ENCODE measurements at regions not wholly inside any gene's neighbourhood (a gene's known extent, or its start where the extent isn't known, plus 50 kb on each side); places are given as distances from the start of the nearest gene placed in this dataset.
A peak's percentile ranks its signal among the peaks of the same experiment; 100 is the strongest.

GRCh38 chr1:87226341-87226760 is 102.3 kb upstream of the LMO4 start:
- DNase-seq (ENCODE audit: insufficient read length, low spot score) (no peak), FAIRE-seq (no peak)
- TF ChIP-seq POLR2AphosphoS5 (IDR thresholded peaks at IDR 0.05; ENCODE audit: low read depth, low read length) (no peak), TAF1 (IDR thresholded peaks at IDR 0.05; ENCODE audit: low read depth, low read length) (no peak), SPI1 (IDR thresholded peaks at IDR 0.05; ENCODE audit: low read depth, low read length) (peak; percentile 92)

- no peak for TF ChIP-seq POLR2AphosphoS5 (IDR thresholded peaks at IDR 0.05; ENCODE audit: low read depth, low read length)
- TF ChIP-seq SPI1 (IDR thresholded peaks at IDR 0.05; ENCODE audit: low read depth, low read length) = no peak
- no peak for TF ChIP-seq PAX5 (IDR thresholded peaks at IDR 0.05; ENCODE audit: insufficient read depth, low read length, severe bottlenecking)
- no peak for TF ChIP-seq TAF1 (IDR thresholded peaks at IDR 0.05; ENCODE audit: low read depth, low read length)
- TF ChIP-seq POU2F2 (IDR thresholded peaks at IDR 0.05; ENCODE audit: low read depth, low read length) = no peak
- no peak for TF ChIP-seq POLR2A (IDR thresholded peaks at IDR 0.05; ENCODE audit: low read depth, low read length)
- DNase-seq (ENCODE audit: insufficient read length, low spot score) (no peak), FAIRE-seq (no peak)
Measured at GRCh38 chr1:87227651-87228050, 101.0 kb upstream of the LMO4 start.

- no peak for FAIRE-seq
- DNase-seq (ENCODE audit: insufficient read length, low spot score) = no peak
- TF ChIP-seq POLR2A (IDR thresholded peaks at IDR 0.05; ENCODE audit: low read depth, low read length) (no peak), POU2F2 (IDR thresholded peaks at IDR 0.05; ENCODE audit: low read depth, low read length) (no peak), POLR2AphosphoS5 (IDR thresholded peaks at IDR 0.05; ENCODE audit: low read depth, low read length) (no peak), SPI1 (IDR thresholded peaks at IDR 0.05; ENCODE audit: low read depth, low read length) (no peak), TAF1 (IDR thresholded peaks at IDR 0.05; ENCODE audit: low read depth, low read length) (no peak), PAX5 (IDR thresholded peaks at IDR 0.05; ENCODE audit: insufficient read depth, low read length, severe bottlenecking) (no peak)
Measured at GRCh38 chr1:87230501-87230900, 98.2 kb upstream of the LMO4 start.

GRCh38 chr1:87231703-87232367 is 96.8 kb upstream of the LMO4 start:
- FAIRE-seq (no peak), DNase-seq (ENCODE audit: insufficient read length, low spot score) (no peak)
- no peak for TF ChIP-seq POLR2A (IDR thresholded peaks at IDR 0.05; ENCODE audit: low read depth, low read length)
- TF ChIP-seq SPI1 (IDR thresholded peaks at IDR 0.05; ENCODE audit: low read depth, low read length) = no peak
- TF ChIP-seq POU2F2 (IDR thresholded peaks at IDR 0.05; ENCODE audit: low read depth, low read length) = no peak

- DNase-seq (ENCODE audit: insufficient read length, low spot score) (no peak), FAIRE-seq (no peak)
Measured at GRCh38 chr1:87236585-87236984, 92.1 kb upstream of the LMO4 start.

GRCh38 chr1:87239997-87240605 is 88.6 kb upstream of the LMO4 start:
- TF ChIP-seq POU2F2 (IDR thresholded peaks at IDR 0.05; ENCODE audit: low read depth, low read length) = no peak
- TF ChIP-seq SPI1 (IDR thresholded peaks at IDR 0.05; ENCODE audit: low read depth, low read length) = no peak
- TF ChIP-seq TAF1 (IDR thresholded peaks at IDR 0.05; ENCODE audit: low read depth, low read length) = no peak
- no peak for TF ChIP-seq POLR2AphosphoS5 (IDR thresholded peaks at IDR 0.05; ENCODE audit: low read depth, low read length)
- no peak for TF ChIP-seq POLR2A (IDR thresholded peaks at IDR 0.05; ENCODE audit: low read depth, low read length)
- no peak for TF ChIP-seq PAX5 (IDR thresholded peaks at IDR 0.05; ENCODE audit: insufficient read depth, low read length, severe bottlenecking)
- FAIRE-seq (no peak), DNase-seq (ENCODE audit: insufficient read length, low spot score) (no peak)

More at GRCh38 chr1:87236585-87236984, 92.1 kb upstream of the LMO4 start:
- TF ChIP-seq POLR2A (IDR thresholded peaks at IDR 0.05; ENCODE audit: low read depth, low read length) = no peak
- TF ChIP-seq POU2F2 (IDR thresholded peaks at IDR 0.05; ENCODE audit: low read depth, low read length) = no peak
- no peak for TF ChIP-seq TAF1 (IDR thresholded peaks at IDR 0.05; ENCODE audit: low read depth, low read length)
- no peak for TF ChIP-seq SPI1 (IDR thresholded peaks at IDR 0.05; ENCODE audit: low read depth, low read length)
- TF ChIP-seq POLR2AphosphoS5 (IDR thresholded peaks at IDR 0.05; ENCODE audit: low read depth, low read length) = no peak
- no peak for TF ChIP-seq PAX5 (IDR thresholded peaks at IDR 0.05; ENCODE audit: insufficient read depth, low read length, severe bottlenecking)

GRCh38 chr1:87240661-87241285 is 87.9 kb upstream of the LMO4 start:
- no peak for DNase-seq (ENCODE audit: insufficient read length, low spot score)
- no peak for TF ChIP-seq POLR2A (IDR thresholded peaks at IDR 0.05; ENCODE audit: low read depth, low read length)
- TF ChIP-seq TAF1 (IDR thresholded peaks at IDR 0.05; ENCODE audit: low read depth, low read length) = no peak
- no peak for TF ChIP-seq POU2F2 (IDR thresholded peaks at IDR 0.05; ENCODE audit: low read depth, low read length)
- TF ChIP-seq POLR2AphosphoS5 (IDR thresholded peaks at IDR 0.05; ENCODE audit: low read depth, low read length) = no peak
- TF ChIP-seq PAX5 (IDR thresholded peaks at IDR 0.05; ENCODE audit: insufficient read depth, low read length, severe bottlenecking) = no peak
- no peak for TF ChIP-seq SPI1 (IDR thresholded peaks at IDR 0.05; ENCODE audit: low read depth, low read length)
- FAIRE-seq = no peak

GRCh38 chr1:87242445-87243185 is 86.1 kb upstream of the LMO4 start:
- no peak for DNase-seq (ENCODE audit: insufficient read length, low spot score)
- no peak for FAIRE-seq
- TF ChIP-seq POLR2AphosphoS5 (IDR thresholded peaks at IDR 0.05; ENCODE audit: low read depth, low read length) (no peak), POU2F2 (IDR thresholded peaks at IDR 0.05; ENCODE audit: low read depth, low read length) (no peak), POLR2A (IDR thresholded peaks at IDR 0.05; ENCODE audit: low read depth, low read length) (no peak), PAX5 (IDR thresholded peaks at IDR 0.05; ENCODE audit: insufficient read depth, low read length, severe bottlenecking) (no peak), SPI1 (IDR thresholded peaks at IDR 0.05; ENCODE audit: low read depth, low read length) (no peak)

- no peak for DNase-seq (ENCODE audit: insufficient read length, low spot score)
- no peak for FAIRE-seq
Measured at GRCh38 chr1:87243573-87243972, 85.1 kb upstream of the LMO4 start.

More at GRCh38 chr1:87243573-87243972, 85.1 kb upstream of the LMO4 start:
- TF ChIP-seq TAF1 (IDR thresholded peaks at IDR 0.05; ENCODE audit: low read depth, low read length) (no peak), POLR2AphosphoS5 (IDR thresholded peaks at IDR 0.05; ENCODE audit: low read depth, low read length) (no peak), SPI1 (IDR thresholded peaks at IDR 0.05; ENCODE audit: low read depth, low read length) (no peak), POU2F2 (IDR thresholded peaks at IDR 0.05; ENCODE audit: low read depth, low read length) (no peak), POLR2A (IDR thresholded peaks at IDR 0.05; ENCODE audit: low read depth, low read length) (no peak), PAX5 (IDR thresholded peaks at IDR 0.05; ENCODE audit: insufficient read depth, low read length, severe bottlenecking) (no peak)
